ENCODE measurements at regions not wholly inside any gene's neighbourhood (a gene's known extent, or its start where the extent isn't known, plus 50 kb on each side); places are given as distances from the start of the nearest gene placed in this dataset.

- TF ChIP-seq ZNF114 (CRISPR knock-in tag; IDR thresholded peaks at IDR 0.05) = no peak
- TF ChIP-seq ZNF462 (CRISPR knock-in tag; IDR thresholded peaks at IDR 0.05) = no peak
- TF ChIP-seq STAT1 (IDR thresholded peaks at IDR 0.05; ENCODE audit: unreplicated experiment) = no peak
- TF ChIP-seq NANOG (IDR thresholded peaks at IDR 0.05; ENCODE audit: borderline replicate concordance) = no peak
- TF ChIP-seq EZH2phosphoT487 (IDR thresholded peaks at IDR 0.05; ENCODE audit: unreplicated experiment) = no peak
- no peak for TF ChIP-seq REST (IDR thresholded peaks at IDR 0.05; ENCODE audit: unreplicated experiment)
- TF ChIP-seq ZNF331 (CRISPR knock-in tag; IDR thresholded peaks at IDR 0.05; ENCODE audit: low read depth) = no peak
- no peak for TF ChIP-seq POLR2AphosphoS5 (IDR thresholded peaks at IDR 0.05; ENCODE audit: low read depth)
- no peak for TF ChIP-seq ETS1 (IDR thresholded peaks at IDR 0.05)
- no peak for TF ChIP-seq JUNB (IDR thresholded peaks at IDR 0.05; ENCODE audit: unreplicated experiment)
- no peak for TF ChIP-seq EZH2 (IDR thresholded peaks at IDR 0.05; ENCODE audit: low read depth, unreplicated experiment)
- TF ChIP-seq CTCF (conservative IDR thresholded peaks at IDR 0.05; ENCODE audit: low read depth in 2 of 2) = no peak
- TF ChIP-seq CREB1 (CRISPR knock-in tag; IDR thresholded peaks at IDR 0.05; ENCODE audit: low read depth) = no peak
- DNase-seq (ENCODE audit: low spot score) (no peak), ATAC-seq (no peak)
- Histone ChIP-seq H3K36me3 (ENCODE audit: insufficient read depth) (no peaks in the 10 kb centered on the region; the same call in 1 of the 2 replicates), H3F3A (replicated peaks; ENCODE audit: low read depth) (no peaks in the 10 kb centered on the region), H3K27ac (ENCODE audit: low read depth) (no peak overlapping the region), H3K4me1 (ENCODE audit: insufficient read depth) (no peaks in the 10 kb centered on the region), H2AFZ (no peak overlapping the region), H3K9me2 (ENCODE audit: insufficient read depth) (no peaks in the 10 kb centered on the region), H3K27me3 (ENCODE audit: insufficient read depth) (no peaks in the 10 kb centered on the region), H4K20me1 (replicated peaks; ENCODE audit: insufficient read depth) (no peaks in the 10 kb centered on the region), H3K4me3 (no peak overlapping the region), H3K4me2 (no peak overlapping the region), H3K79me2 (replicated peaks; ENCODE audit: insufficient read depth) (no peaks in the 10 kb centered on the region)
- no peaks in the 10 kb centered on the region for H3K36me3 Mint-ChIP-seq (ENCODE audit: low read depth)
- H3K27ac Mint-ChIP-seq = no peak overlapping the region
- no peaks in the 10 kb centered on the region for H3K9me3 Mint-ChIP-seq
- no peaks in the 10 kb centered on the region for H3K27me3 Mint-ChIP-seq (ENCODE audit: insufficient read depth, low read depth, poor library complexity)
- H3K4me1 Mint-ChIP-seq = peaks cover 3% of the 10 kb centered on the region; the same call in 1 of the 3 replicates
- H3K4me3 Mint-ChIP-seq = no peak overlapping the region
Observed at GRCh38 chr4:27173280-27173679, 312.6 kb downstream of the STIM2 start.
